B cell (primary cell): ENCODE measurements at regions not wholly inside any gene's neighbourhood (a gene's known extent, or its start where the extent isn't known, plus 50 kb on each side); places are given as distances from the start of the nearest gene placed in this dataset.
"Not testable (repeated sequence)": the region's sequence is repeated elsewhere in the genome, so short reads cannot be mapped to it uniquely, and the experiment has no call there.

ENCODE experiments used
- ATAC-seq: fragments of 200-7000 bp; cut with Tn5 transposase; one replicate; pipeline ENCODE4 v1.10.0; 2021; ENCODE audit warnings: low read depth, mild to moderate bottlenecking, moderate number of reproducible peaks, moderate library complexity
- CTCF ChIA-PET: fragments of 350-600 bp; sonication (Branson Sonifier 250); formaldehyde crosslinking; loops from one replicate; lab custom pipeline; 2021; ENCODE audit warnings: antibody characterized with exemption, inconsistent platforms; lab: Charles Lee
- POLR2A ChIA-PET: fragments of 350-600 bp; sonication (Branson Sonifier 250); formaldehyde crosslinking; loops from one replicate; lab custom pipeline; 2021; ENCODE audit warnings: antibody characterized with exemption; lab: Charles Lee
- DNase-seq: peaks from one replicate; pipeline ENCODE4 v3.0.0; 2013
- H2AFZ ChIP-seq: 2 replicates; pipeline ENCODE4 v1.6.1; 2012; ENCODE audit warnings: mild to moderate bottlenecking, low read depth, low read length; ENCODE audit not compliant: insufficient read depth, poor library complexity, severe bottlenecking
- H3K27ac ChIP-seq, 2 donors: 1 replicate in 1 of 2; 2 replicates in 1 of 2; pipeline ENCODE4 v1.5.1; 2012 to 2013; ENCODE audit warnings: low read length in 2 of 2, mild to moderate bottlenecking in 2 of 2, moderate library complexity in 1 of 2
- H3K27me3 ChIP-seq, 4 experiments: fragments of 200-600 bp in 1 of 4; sonication (generic) in 1 of 4; replicated peaks in 1 of 4; 1 replicate in 2 of 4; 2 replicates in 2 of 4; pipeline versions ENCODE4 v1.6.1 to v1.7.0; 2013 to 2016; ENCODE audit warnings: low read length in 3 of 4, mild to moderate bottlenecking in 2 of 4, mixed read lengths in 1 of 4, moderate library complexity in 1 of 4; ENCODE audit not compliant: insufficient read depth in 4 of 4, control insufficient read depth in 3 of 4; ENCODE audit errors: control extremely low read depth in 1 of 4
- H3K36me3 ChIP-seq, 2 experiments: replicated peaks in 1 of 2; 1 replicate in 1 of 2; 2 replicates in 1 of 2; pipeline versions ENCODE4 v1.6.1 to v1.7.1; 2013; ENCODE audit warnings: low read length in 1 of 2; ENCODE audit not compliant: insufficient read depth in 2 of 2, control insufficient read depth in 1 of 2; ENCODE audit errors: control extremely low read depth in 1 of 2, extremely low read depth in 1 of 2
- H3K4me1 ChIP-seq, 2 donors: fragments of 200-600 bp in 1 of 2; sonication (generic) in 1 of 2; 1 replicate in 1 of 2; 2 replicates in 1 of 2; pipeline versions ENCODE4 v1.5.1 to v1.6.1; 2013 to 2017; ENCODE audit warnings: low read length in 2 of 2; ENCODE audit not compliant: control insufficient read depth in 2 of 2, insufficient read depth in 2 of 2
- H3K4me2 ChIP-seq: replicated peaks from 2 replicates; pipeline ENCODE3; 2012; ENCODE audit warnings: mild to moderate bottlenecking, low read depth, low read length; ENCODE audit not compliant: poor library complexity, severe bottlenecking
- H3K4me3 ChIP-seq, 5 experiments: fragments of 200-600 bp in 1 of 5; sonication (generic) in 1 of 5; 1 replicate in 3 of 5; 2 replicates in 2 of 5; pipeline versions ENCODE4 v1.5.1 to v1.7.0; 2011 to 2016; ENCODE audit warnings: low read length in 4 of 5, mild to moderate bottlenecking in 4 of 5, low read depth in 2 of 5, control low read depth in 1 of 5, moderate library complexity in 1 of 5; ENCODE audit not compliant: insufficient read depth in 1 of 5; ENCODE audit errors: control extremely low read depth in 1 of 5, extremely low read depth in 1 of 5
- H3K79me2 ChIP-seq: fragments of 200-600 bp; sonication (generic); one replicate; pipeline ENCODE4 v1.6.0; 2016; ENCODE audit warnings: low read length; ENCODE audit not compliant: control insufficient read depth, insufficient read depth
- H3K9ac ChIP-seq: fragments of 200-600 bp; sonication (generic); 2 replicates; pipeline ENCODE4 v1.6.1; 2017; ENCODE audit warnings: mild to moderate bottlenecking, low read length, moderate library complexity
- H3K9me3 ChIP-seq, 3 donors: one replicate each; pipeline versions ENCODE4 v1.6.1 to v1.7.1; 2013; ENCODE audit warnings: low read length in 2 of 3; ENCODE audit not compliant: control insufficient read depth in 2 of 3, insufficient read depth in 1 of 3; ENCODE audit errors: control extremely low read depth in 1 of 3
- H4K20me1 ChIP-seq: 2 replicates; pipeline ENCODE4 v1.6.0; 2012; ENCODE audit warnings: mild to moderate bottlenecking, low read length; ENCODE audit not compliant: insufficient read depth, control insufficient read depth, poor library complexity, severe bottlenecking
- H3K27ac Mint-ChIP-seq: one replicate; pipeline ENCODE4 v1.8.0; 2021; ENCODE audit warnings: mixed read lengths
- H3K27me3 Mint-ChIP-seq: one replicate; pipeline ENCODE4 v1.8.0; 2021; ENCODE audit warnings: mixed read lengths
- H3K4me1 Mint-ChIP-seq: one replicate; pipeline ENCODE4 v1.8.0; 2021; ENCODE audit warnings: mixed read lengths
- H3K4me3 Mint-ChIP-seq: one replicate; pipeline ENCODE4 v1.8.0; 2021; ENCODE audit warnings: mixed read lengths
- H3K9me3 Mint-ChIP-seq: one replicate; pipeline ENCODE4 v1.8.0; 2022; ENCODE audit warnings: mixed read lengths; ENCODE audit not compliant: insufficient read depth
- EZH2 ChIP-seq: IDR thresholded peaks from 2 replicates; pipeline ENCODE4 v1.6.1; 2012; ENCODE audit warnings: borderline replicate concordance, low read depth, mild to moderate bottlenecking, moderate library complexity, low read length; ENCODE audit not compliant: insufficient read depth, poor library complexity, severe bottlenecking
- WGBS: methylation state at CpG from one replicate; pipeline ENCODE4 v1.1.5; 2013; ENCODE audit warnings: missing lambda C conversion rate; ENCODE audit not compliant: insufficient coverage; 5-methylcytosine and 5-hydroxymethylcytosine counted together
- intact Hi-C: fragments of 100-400 bp; cut with micrococcal nuclease; formaldehyde crosslinking; loops from one replicate; pipeline ENCODE4 v1.10.0; 2022
- TF ChIP-seq, protein P1 (sequence below): fragments of 200-600 bp; IDR thresholded peaks from one replicate; pipeline ENCODE4 v1.8.0; 2022; ENCODE audit warnings: antibody characterized with exemption, mild to moderate bottlenecking

DNA sequence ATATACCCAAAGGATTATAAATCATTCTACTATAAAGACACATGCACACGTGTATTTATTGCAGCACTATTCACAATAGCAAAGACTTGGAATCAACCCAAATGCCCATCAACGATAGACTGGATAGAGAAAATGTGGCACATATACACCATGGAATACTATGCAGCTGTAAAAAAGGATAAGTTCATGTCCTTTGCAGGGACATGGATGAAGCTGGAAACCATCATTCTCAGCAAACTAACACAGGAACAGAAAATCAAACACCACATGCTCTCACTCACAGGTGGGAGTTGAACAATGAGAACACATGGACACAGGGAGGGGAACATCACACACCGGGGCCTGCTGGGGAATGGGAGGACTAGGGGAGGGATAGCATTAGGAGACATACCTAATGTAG lies 473.9 kb downstream of the SIPA1L2 start:
- H3K4me3 Mint-ChIP-seq, H3K9me3 Mint-ChIP-seq, DNase-seq, H3K4me2 ChIP-seq, H2AFZ ChIP-seq, CTCF ChIA-PET, POLR2A ChIA-PET, H3K27me3 ChIP-seq, H3K79me2 ChIP-seq, H3K27ac Mint-ChIP-seq, H3K4me3 ChIP-seq, H3K9ac ChIP-seq, H3K27ac ChIP-seq, H3K4me1 ChIP-seq, intact Hi-C loops, H3K4me1 Mint-ChIP-seq, ATAC-seq, H3K27me3 Mint-ChIP-seq, H3K9me3 ChIP-seq, H4K20me1 ChIP-seq, H3K36me3 ChIP-seq: not testable (repeated sequence)
- 100% methylated on average over 1 of the region's 3 CpGs for WGBS

DNA sequence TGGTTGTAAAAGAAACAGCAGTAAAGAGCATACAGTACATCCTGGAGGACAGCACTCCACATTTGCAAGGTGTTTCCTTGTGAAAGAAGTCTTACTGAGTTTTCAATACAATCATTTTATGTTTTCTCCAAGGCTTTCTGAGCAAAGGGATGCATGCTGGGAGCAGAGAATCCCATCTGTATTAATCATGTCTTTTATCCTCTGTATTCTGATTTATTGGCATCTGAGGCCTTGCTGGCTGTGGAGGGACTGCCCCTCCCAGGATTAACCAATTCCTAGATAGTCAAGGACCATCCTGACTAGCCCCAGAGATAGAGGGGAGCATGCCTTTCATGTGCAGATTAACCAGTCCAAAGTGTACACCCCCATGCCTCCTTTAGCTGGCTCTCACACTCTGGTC lies 476.3 kb downstream of the SIPA1L2 start:
- ChIA-PET CTCF (no interaction called here), POLR2A (no interaction called here)
- TF ChIP-seq, protein P1, sequence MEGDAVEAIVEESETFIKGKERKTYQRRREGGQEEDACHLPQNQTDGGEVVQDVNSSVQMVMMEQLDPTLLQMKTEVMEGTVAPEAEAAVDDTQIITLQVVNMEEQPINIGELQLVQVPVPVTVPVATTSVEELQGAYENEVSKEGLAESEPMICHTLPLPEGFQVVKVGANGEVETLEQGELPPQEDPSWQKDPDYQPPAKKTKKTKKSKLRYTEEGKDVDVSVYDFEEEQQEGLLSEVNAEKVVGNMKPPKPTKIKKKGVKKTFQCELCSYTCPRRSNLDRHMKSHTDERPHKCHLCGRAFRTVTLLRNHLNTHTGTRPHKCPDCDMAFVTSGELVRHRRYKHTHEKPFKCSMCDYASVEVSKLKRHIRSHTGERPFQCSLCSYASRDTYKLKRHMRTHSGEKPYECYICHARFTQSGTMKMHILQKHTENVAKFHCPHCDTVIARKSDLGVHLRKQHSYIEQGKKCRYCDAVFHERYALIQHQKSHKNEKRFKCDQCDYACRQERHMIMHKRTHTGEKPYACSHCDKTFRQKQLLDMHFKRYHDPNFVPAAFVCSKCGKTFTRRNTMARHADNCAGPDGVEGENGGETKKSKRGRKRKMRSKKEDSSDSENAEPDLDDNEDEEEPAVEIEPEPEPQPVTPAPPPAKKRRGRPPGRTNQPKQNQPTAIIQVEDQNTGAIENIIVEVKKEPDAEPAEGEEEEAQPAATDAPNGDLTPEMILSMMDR, result no peak
- TF ChIP-seq EZH2, result no peak
- Mint-ChIP-seq H3K4me1 (no peaks in the 10 kb centered on the region), H3K27me3 (peaks cover 6% of the 10 kb centered on the region), H3K9me3 (peaks cover 4% of the 10 kb centered on the region), H3K4me3 (no peak overlapping the region), H3K27ac (no peak overlapping the region)
- intact Hi-C loops, result no loop called here
- H3K9me3 ChIP-seq, result peaks cover 0 to 1% (median 0%) of the 10 kb centered on the region in 3 donors
- no peaks in the 10 kb centered on the region for H3K36me3 ChIP-seq
- H3K9ac ChIP-seq, result no peak overlapping the region
- ATAC-seq (no peak), DNase-seq (no peak)
- no peak overlapping the region for H3K4me2 ChIP-seq
- no peak overlapping the region for H2AFZ ChIP-seq
- H3K27me3 ChIP-seq, result no peaks in the 10 kb centered on the region
- H3K4me1 ChIP-seq, result no peaks in the 10 kb centered on the region
- no peaks in the 10 kb centered on the region for H4K20me1 ChIP-seq
- no peak overlapping the region for H3K4me3 ChIP-seq
- H3K27ac ChIP-seq, result no peak overlapping the region
- no peaks in the 10 kb centered on the region for H3K79me2 ChIP-seq
